ENCODE measurements at regions not wholly inside any gene's neighbourhood (a gene's known extent, or its start where the extent isn't known, plus 50 kb on each side); places are given as distances from the start of the nearest gene placed in this dataset.

DNA sequence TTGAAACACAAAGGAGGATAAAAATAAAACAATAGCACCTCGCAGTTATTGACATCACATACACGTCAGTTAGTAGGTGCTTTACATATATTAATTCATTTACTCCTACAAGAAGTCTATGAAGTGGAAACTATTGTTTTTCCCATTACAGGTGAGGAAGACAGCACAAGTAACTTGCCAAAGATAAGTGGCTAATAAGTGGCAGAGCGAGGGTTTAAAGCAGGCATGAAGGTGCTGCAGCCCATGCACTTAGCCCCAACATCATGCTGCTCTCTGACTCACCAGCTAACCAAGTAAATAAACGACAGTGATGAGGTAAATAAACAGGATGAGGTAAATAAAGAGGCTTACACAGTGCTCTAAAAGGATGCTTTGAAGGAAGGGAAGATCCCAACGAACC is 498.6 kb upstream of the ZEB2 start:
- TF ChIP-seq POLR2A (IDR thresholded peaks at IDR 0.05) (no peak), EP300 (IDR thresholded peaks at IDR 0.05) (no peak), POLR2AphosphoS5 (IDR thresholded peaks at IDR 0.05) (no peak)
- TF ChIP-seq, protein P1, sequence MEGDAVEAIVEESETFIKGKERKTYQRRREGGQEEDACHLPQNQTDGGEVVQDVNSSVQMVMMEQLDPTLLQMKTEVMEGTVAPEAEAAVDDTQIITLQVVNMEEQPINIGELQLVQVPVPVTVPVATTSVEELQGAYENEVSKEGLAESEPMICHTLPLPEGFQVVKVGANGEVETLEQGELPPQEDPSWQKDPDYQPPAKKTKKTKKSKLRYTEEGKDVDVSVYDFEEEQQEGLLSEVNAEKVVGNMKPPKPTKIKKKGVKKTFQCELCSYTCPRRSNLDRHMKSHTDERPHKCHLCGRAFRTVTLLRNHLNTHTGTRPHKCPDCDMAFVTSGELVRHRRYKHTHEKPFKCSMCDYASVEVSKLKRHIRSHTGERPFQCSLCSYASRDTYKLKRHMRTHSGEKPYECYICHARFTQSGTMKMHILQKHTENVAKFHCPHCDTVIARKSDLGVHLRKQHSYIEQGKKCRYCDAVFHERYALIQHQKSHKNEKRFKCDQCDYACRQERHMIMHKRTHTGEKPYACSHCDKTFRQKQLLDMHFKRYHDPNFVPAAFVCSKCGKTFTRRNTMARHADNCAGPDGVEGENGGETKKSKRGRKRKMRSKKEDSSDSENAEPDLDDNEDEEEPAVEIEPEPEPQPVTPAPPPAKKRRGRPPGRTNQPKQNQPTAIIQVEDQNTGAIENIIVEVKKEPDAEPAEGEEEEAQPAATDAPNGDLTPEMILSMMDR (IDR thresholded peaks at IDR 0.05): no peak
- 44 to 62% methylated on average over 5 of the region's 5 CpGs for WGBS, 2 donors
- intact Hi-C loops (cut with DNase I): no loop called here
- Histone ChIP-seq H3K27ac (no peak overlapping the region), H3K27me3 (peaks cover 0 to 16% (median 0%) of the 10 kb centered on the region in 3 donors), H3K9me3 (no peaks in the 10 kb centered on the region), H3K4me1 (no peaks in the 10 kb centered on the region), H3K4me3 (no peak overlapping the region), H3K36me3 (no peaks in the 10 kb centered on the region)
- no peak for DNase-seq

DNA sequence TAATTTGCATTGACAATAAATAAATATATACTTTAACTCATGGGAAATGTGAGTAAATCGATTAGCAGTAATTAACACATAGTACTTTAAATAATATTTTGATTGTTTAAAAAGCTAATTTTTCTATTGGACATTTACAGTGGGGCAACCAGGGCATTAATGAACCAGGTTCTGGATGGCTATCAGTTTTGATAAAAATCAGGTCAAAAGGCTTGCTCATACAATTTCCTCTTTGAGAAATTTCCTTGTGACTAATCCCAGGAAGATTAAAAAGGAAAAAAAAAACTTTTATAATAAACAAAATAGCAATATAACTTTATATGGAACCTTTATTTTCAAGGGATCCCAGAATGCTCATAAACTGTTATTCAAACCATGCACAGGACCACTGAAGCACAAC is 497.2 kb upstream of the ZEB2 start:
- WGBS, 2 donors: 74 to 92% methylated on average over 1 of the region's 1 CpG
- no peaks in the 10 kb centered on the region for H3K9me3 ChIP-seq
- peaks cover 0 to 16% (median 0%) of the 10 kb centered on the region in 3 donors for H3K27me3 ChIP-seq
- TF ChIP-seq EP300 (IDR thresholded peaks at IDR 0.05) (no peak), POLR2AphosphoS5 (IDR thresholded peaks at IDR 0.05) (no peak), POLR2A (IDR thresholded peaks at IDR 0.05) (no peak)
- TF ChIP-seq, protein P1 (IDR thresholded peaks at IDR 0.05): no peak
- no peak overlapping the region for H3K4me3 ChIP-seq
- H3K4me1 ChIP-seq: peaks cover 0 to 10% (median 4%) of the 10 kb centered on the region in 4 donors
- DNase-seq: no peak
- intact Hi-C loops (cut with DNase I): no loop called here
- H3K36me3 ChIP-seq: no peaks in the 10 kb centered on the region
- no peak overlapping the region for H3K27ac ChIP-seq

DNA sequence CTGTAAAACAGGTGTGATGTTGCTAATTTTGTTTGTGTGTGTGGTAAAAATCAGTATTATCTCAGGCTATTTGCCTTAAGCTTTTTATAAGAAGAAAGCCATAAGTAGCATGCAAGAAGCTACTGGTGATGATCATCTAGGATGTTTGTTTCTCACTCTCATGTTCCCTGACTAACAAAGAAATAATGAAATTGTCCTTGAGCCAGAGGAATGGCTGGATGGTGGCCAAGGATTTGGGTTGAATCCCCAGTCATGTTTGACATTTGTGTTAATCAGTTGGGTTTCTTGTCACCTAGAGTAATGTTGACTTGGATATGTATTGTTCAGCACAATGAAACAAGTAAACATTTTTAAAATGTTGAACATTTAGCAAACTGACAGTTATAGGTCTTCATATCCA is 496.8 kb upstream of the ZEB2 start:
- H3K27me3 ChIP-seq: peaks cover 0 to 16% (median 0%) of the 10 kb centered on the region in 3 donors
- H3K36me3 ChIP-seq: no peaks in the 10 kb centered on the region
- no peak for TF ChIP-seq EP300 (IDR thresholded peaks at IDR 0.05)
- TF ChIP-seq, protein P1 (IDR thresholded peaks at IDR 0.05): no peak
- TF ChIP-seq POLR2A (IDR thresholded peaks at IDR 0.05): no peak
- no peak for TF ChIP-seq POLR2AphosphoS5 (IDR thresholded peaks at IDR 0.05)
- H3K4me1 ChIP-seq: peaks cover 0 to 14% (median 6%) of the 10 kb centered on the region in 4 donors
- no peak for DNase-seq
- H3K27ac ChIP-seq: no peak overlapping the region
- intact Hi-C loops (cut with DNase I): no loop called here
- no peaks in the 10 kb centered on the region for H3K9me3 ChIP-seq
- no peak overlapping the region for H3K4me3 ChIP-seq

DNA sequence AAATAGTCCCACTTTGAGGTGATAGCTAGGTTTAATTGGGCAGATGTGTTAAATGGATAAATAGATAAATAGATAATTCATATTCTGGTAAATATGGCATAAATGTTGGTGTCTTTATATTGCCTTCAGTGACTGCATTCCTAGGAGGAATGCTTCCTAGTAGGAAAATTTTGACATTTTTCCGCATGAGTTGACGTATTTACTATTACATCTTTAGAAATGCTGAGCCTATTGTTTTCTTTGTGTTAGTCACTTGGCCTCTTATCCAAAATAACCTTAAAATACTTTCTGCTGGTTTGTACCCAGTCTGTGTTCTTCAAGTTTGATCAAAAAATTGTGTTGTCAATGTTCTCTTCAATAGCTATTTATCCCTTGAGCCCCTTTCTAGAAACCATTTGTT is 495.6 kb upstream of the ZEB2 start:
- Histone ChIP-seq H3K4me3 (no peak overlapping the region), H3K27ac (no peak overlapping the region), H3K4me1 (peaks cover 0 to 16% (median 7%) of the 10 kb centered on the region in 4 donors), H3K9me3 (no peaks in the 10 kb centered on the region), H3K27me3 (peaks cover 0 to 16% (median 0%) of the 10 kb centered on the region in 3 donors), H3K36me3 (no peaks in the 10 kb centered on the region)
- no peak for DNase-seq
- WGBS, 2 donors: 95 to 97% methylated on average over 2 of the region's 2 CpGs
- no peak for TF ChIP-seq POLR2AphosphoS5 (IDR thresholded peaks at IDR 0.05)
- no peak for TF ChIP-seq POLR2A (IDR thresholded peaks at IDR 0.05)
- no peak for TF ChIP-seq EP300 (IDR thresholded peaks at IDR 0.05)
- TF ChIP-seq, protein P1 (IDR thresholded peaks at IDR 0.05): no peak
- intact Hi-C loops (cut with DNase I): no loop called here

DNA sequence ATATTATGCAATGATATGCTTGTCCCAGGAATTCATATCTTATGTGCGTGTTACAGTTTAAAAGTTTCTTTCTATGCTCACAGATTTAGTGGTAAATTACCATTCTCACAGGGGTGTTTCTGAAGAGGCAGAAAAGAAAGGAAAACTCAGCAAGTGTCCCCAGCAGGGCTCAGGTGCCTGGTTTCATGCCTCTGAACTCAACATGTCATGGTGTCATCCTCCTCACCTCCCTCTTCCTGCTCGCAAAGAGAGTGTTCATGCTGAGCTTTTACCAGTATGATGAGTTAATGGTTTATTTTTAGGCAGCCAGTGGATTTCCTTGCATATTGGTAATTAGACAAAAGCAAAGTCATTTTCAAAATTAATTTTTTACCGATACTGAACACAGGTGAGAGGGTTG is 492.9 kb upstream of the ZEB2 start:
- intact Hi-C loops (cut with DNase I): no loop called here
- DNase-seq: no peak
- Histone ChIP-seq H3K27ac (no peak overlapping the region), H3K4me3 (no peak overlapping the region), H3K9me3 (no peaks in the 10 kb centered on the region), H3K27me3 (peaks cover 0 to 13% (median 0%) of the 10 kb centered on the region in 3 donors), H3K4me1 (peaks cover 0 to 16% (median 7%) of the 10 kb centered on the region in 4 donors), H3K36me3 (no peaks in the 10 kb centered on the region)
- 76 to 90% methylated on average over 3 of the region's 3 CpGs for WGBS, 2 donors
- no peak for TF ChIP-seq POLR2A (IDR thresholded peaks at IDR 0.05)
- TF ChIP-seq POLR2AphosphoS5 (IDR thresholded peaks at IDR 0.05): no peak
- TF ChIP-seq, protein P1 (IDR thresholded peaks at IDR 0.05): no peak
- TF ChIP-seq EP300 (IDR thresholded peaks at IDR 0.05): no peak

All from sigmoid colon (tissue), 6 donors.